Suprapubic skin (tissue), 3 donors: ENCODE measurements at regions not wholly inside any gene's neighbourhood (a gene's known extent, or its start where the extent isn't known, plus 50 kb on each side); places are given as distances from the start of the nearest gene placed in this dataset.

Source experiments
- POLR2AphosphoS5 ChIP-seq, 3 donors: sonication (generic); formaldehyde crosslinking; IDR thresholded peaks; one replicate each; pipeline ENCODE4 v1.6.1; 2017; ENCODE audit warnings: antibody characterized with exemption in 3 of 3
- TF ChIP-seq, protein P1 (sequence below), 2 donors: fragments of 200-600 bp in 1 of 2; fragments of 450-650 bp in 1 of 2; sonication (generic) in 1 of 2; IDR thresholded peaks; one replicate each; pipeline ENCODE4 v1.5.1; 2016 to 2019; ENCODE audit warnings: antibody characterized with exemption in 2 of 2, mild to moderate bottlenecking in 1 of 2, moderate library complexity in 1 of 2

DNA sequence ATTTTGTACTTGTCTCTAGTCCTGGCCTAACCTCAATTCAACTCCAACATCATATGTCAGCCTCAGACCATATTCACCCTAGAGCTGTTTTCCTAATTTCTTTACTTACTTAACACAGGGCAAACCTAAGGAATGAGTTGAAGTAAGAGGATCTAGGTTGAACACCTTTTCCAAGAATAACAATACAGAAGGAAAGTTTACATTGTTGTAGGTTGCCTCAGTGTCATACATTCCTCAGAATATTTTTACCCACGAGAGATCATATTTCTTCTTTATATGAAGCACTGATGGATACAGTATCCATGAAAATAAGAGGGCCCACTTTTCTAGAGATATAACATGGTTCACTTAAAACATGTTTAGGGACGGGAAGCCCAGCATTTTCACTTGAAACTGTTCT is 369.5 kb downstream of the CNTN6 start:
- TF ChIP-seq, protein P1, sequence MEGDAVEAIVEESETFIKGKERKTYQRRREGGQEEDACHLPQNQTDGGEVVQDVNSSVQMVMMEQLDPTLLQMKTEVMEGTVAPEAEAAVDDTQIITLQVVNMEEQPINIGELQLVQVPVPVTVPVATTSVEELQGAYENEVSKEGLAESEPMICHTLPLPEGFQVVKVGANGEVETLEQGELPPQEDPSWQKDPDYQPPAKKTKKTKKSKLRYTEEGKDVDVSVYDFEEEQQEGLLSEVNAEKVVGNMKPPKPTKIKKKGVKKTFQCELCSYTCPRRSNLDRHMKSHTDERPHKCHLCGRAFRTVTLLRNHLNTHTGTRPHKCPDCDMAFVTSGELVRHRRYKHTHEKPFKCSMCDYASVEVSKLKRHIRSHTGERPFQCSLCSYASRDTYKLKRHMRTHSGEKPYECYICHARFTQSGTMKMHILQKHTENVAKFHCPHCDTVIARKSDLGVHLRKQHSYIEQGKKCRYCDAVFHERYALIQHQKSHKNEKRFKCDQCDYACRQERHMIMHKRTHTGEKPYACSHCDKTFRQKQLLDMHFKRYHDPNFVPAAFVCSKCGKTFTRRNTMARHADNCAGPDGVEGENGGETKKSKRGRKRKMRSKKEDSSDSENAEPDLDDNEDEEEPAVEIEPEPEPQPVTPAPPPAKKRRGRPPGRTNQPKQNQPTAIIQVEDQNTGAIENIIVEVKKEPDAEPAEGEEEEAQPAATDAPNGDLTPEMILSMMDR (IDR thresholded peaks at IDR 0.05): no peak
- no peak for TF ChIP-seq POLR2AphosphoS5 (IDR thresholded peaks at IDR 0.05)
